MCF 10A (cell line): ENCODE measurements at regions not wholly inside any gene's neighbourhood (a gene's known extent, or its start where the extent isn't known, plus 50 kb on each side); places are given as distances from the start of the nearest gene placed in this dataset.
A peak's percentile ranks its signal among the peaks of the same experiment; 100 is the strongest.

Experiments used
- BruUV-seq: library from RNA; stranded (reverse); fragments of 400-500 nt; replicated peaks from 2 replicates; lab custom pipeline; 2021; lab: Mats Ljungman, UMichigan
- CTCF ChIA-PET: fragments of 300-600 bp; sonication (Branson Sonifier 250); formaldehyde crosslinking; extraction: SDS; loops from one replicate; lab custom pipeline; 2021; ENCODE audit warnings: antibody characterized with exemption, inconsistent platforms; lab: Yijun Ruan, JAX
- POLR2A ChIA-PET: fragments of 300-600, 350-650 bp; sonication (Branson Sonifier 250); formaldehyde crosslinking; extraction: SDS; loops from one replicate; lab custom pipeline; 2020; ENCODE audit warnings: antibody characterized with exemption, inconsistent platforms; lab: Yijun Ruan, JAX
- DNase-seq: peaks from one replicate; pipeline ENCODE4 v3.0.0-alpha.2; 2018; ENCODE audit not compliant: unreplicated experiment
- H3K27ac Mint-ChIP-seq: one replicate; pipeline ENCODE4 v1.8.0; 2022; ENCODE audit warnings: mild to moderate bottlenecking, low read depth, mixed read lengths; ENCODE audit not compliant: unreplicated experiment
- H3K27me3 Mint-ChIP-seq: one replicate; pipeline ENCODE4 v1.8.0; 2022; ENCODE audit warnings: mixed read lengths; ENCODE audit not compliant: insufficient read depth, unreplicated experiment
- H3K36me3 Mint-ChIP-seq: one replicate; pipeline ENCODE4 v1.8.0; 2022; ENCODE audit warnings: mild to moderate bottlenecking, moderate library complexity, mixed read lengths; ENCODE audit not compliant: insufficient read depth, unreplicated experiment
- H3K4me1 Mint-ChIP-seq: one replicate; pipeline ENCODE4 v1.8.0; 2022; ENCODE audit warnings: mixed read lengths; ENCODE audit not compliant: insufficient read depth, unreplicated experiment
- H3K4me3 Mint-ChIP-seq: one replicate; pipeline ENCODE4 v1.8.0; 2022; ENCODE audit warnings: mild to moderate bottlenecking, moderate library complexity, mixed read lengths; ENCODE audit not compliant: unreplicated experiment
- H3K9me3 Mint-ChIP-seq: one replicate; pipeline ENCODE4 v1.8.0; 2022; ENCODE audit warnings: mixed read lengths; ENCODE audit not compliant: unreplicated experiment
- CTCF ChIP-seq: fragments of 200-600 bp; IDR thresholded peaks from one replicate; pipeline ENCODE4 v1.8.0; 2022; ENCODE audit warnings: antibody characterized with exemption, mild to moderate bottlenecking; ENCODE audit not compliant: unreplicated experiment
- intact Hi-C: fragments of 100-400 bp; cut with micrococcal nuclease; formaldehyde crosslinking; loops from 2 replicates; pipeline ENCODE4 v1.14.1; 2022

DNA sequence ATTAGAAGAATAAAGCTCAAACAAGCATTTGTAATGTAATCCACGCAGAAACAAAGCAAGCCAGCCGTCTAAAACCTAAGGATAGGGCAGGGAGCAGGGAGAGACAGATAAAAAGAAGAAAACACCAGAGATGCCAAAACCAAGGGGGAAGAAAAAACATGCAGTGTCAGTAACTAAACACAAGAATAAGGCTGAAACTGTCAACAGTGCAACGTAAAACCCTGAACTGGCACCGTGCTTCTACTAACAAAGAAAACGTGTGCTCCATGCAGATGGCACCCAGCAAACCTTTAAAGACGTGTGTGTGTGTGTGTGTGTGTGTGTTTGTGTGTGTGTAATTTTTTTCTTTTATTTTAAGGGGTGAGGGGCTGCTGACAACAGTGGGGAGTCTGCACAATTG lies 88.4 kb upstream of the TAB2 start:
- Mint-ChIP-seq H3K27me3 (no peaks in the 10 kb centered on the region), H3K9me3 (no peaks in the 10 kb centered on the region), H3K27ac (no peak overlapping the region), H3K36me3 (peaks cover 5% of the 10 kb centered on the region), H3K4me3 (no peak overlapping the region), H3K4me1 (peaks cover 19% of the 10 kb centered on the region)
- ChIA-PET CTCF (no interaction called here), POLR2A (no interaction called here)
- intact Hi-C loops: no loop called here
- DNase-seq: no peak
- TF ChIP-seq CTCF: no peak
- no TSS peak for BruUV-seq

GRCh38 chr6:149230712-149231460 lies 86.6 kb upstream of the TAB2 start:
- DNase-seq: no peak
- intact Hi-C loops: no loop called here
- ChIA-PET POLR2A (interaction anchor here (0.9 to 1.5 kb wide), 3 partner anchors 11 to 86 kb away, joined by 3 to 4 read pairs (median 3); partner anchors contain the start of gene TAB2), CTCF (interaction anchor here (0.7 kb wide), 2 partner anchors 79 to 481 kb away, joined by 3 read pairs; no protein-coding TSS in a partner anchor)
- Mint-ChIP-seq H3K36me3 (peaks cover 5% of the 10 kb centered on the region), H3K27me3 (no peaks in the 10 kb centered on the region), H3K4me1 (peaks cover 32% of the 10 kb centered on the region), H3K4me3 (no peak overlapping the region), H3K9me3 (no peaks in the 10 kb centered on the region), H3K27ac (no peak overlapping the region)
- no peak for TF ChIP-seq CTCF
- no TSS peak for BruUV-seq

DNA sequence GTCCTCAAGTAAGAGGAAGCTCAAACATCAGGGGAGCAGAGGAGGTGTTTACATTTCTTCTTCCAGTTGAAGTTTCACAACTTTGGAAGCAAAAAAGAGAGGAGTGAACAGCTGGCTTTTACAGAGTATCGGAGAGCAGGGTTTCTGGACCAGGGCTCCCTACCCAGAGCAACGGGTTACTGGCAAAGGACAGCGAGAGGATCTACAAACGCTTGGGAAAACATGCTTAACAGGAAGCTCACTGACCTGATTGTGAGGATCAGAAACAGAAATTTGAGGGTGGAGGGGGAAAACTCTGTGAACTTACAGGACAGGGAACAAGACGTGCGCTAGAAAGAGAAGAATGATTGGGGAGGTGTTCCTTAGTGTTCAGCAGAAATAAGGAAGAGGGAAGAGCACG lies 85.7 kb upstream of the TAB2 start:
- BruUV-seq: no TSS peak
- no peak for TF ChIP-seq CTCF
- DNase-seq: no peak
- ChIA-PET POLR2A (interaction anchor here (0.5 to 1.5 kb wide), 5 partner anchors 12 to 183 kb away, joined by 3 to 4 read pairs (median 3); partner anchors contain the start of gene TAB2), CTCF (interaction anchor here (0.7 to 1.0 kb wide), 3 partner anchors 11 to 202 kb away, joined by 3 to 4 read pairs (median 3); no protein-coding TSS in a partner anchor)
- Mint-ChIP-seq H3K36me3 (peaks cover 5% of the 10 kb centered on the region), H3K4me3 (no peak overlapping the region), H3K9me3 (no peaks in the 10 kb centered on the region), H3K27ac (peak overlapping the region; percentile 44), H3K4me1 (peaks cover 38% of the 10 kb centered on the region), H3K27me3 (no peaks in the 10 kb centered on the region)
- intact Hi-C loops: no loop called here

- H3K36me3 Mint-ChIP-seq: no peaks in the 10 kb centered on the region
- ChIA-PET CTCF (interaction anchor here (0.8 to 1.6 kb wide), 2 partner anchors 44 to 199 kb away, joined by 3 to 10 read pairs; no protein-coding TSS in a partner anchor), POLR2A (no interaction called here)
- H3K9me3 Mint-ChIP-seq: no peaks in the 10 kb centered on the region
- intact Hi-C loops: no loop called here
- no peak for TF ChIP-seq CTCF
- BruUV-seq: no TSS peak
- peak overlapping the region; percentile 62 for H3K27ac Mint-ChIP-seq
- no peaks in the 10 kb centered on the region for H3K27me3 Mint-ChIP-seq
- no peak overlapping the region for H3K4me3 Mint-ChIP-seq
- DNase-seq: peak; percentile 81
- peaks cover 38% of the 10 kb centered on the region for H3K4me1 Mint-ChIP-seq
Observed at GRCh38 chr6:149233056-149233715, 84.3 kb upstream of the TAB2 start.
